Osteoblast (primary cell): ENCODE measurements at regions not wholly inside any gene's neighbourhood (a gene's known extent, or its start where the extent isn't known, plus 50 kb on each side); places are given as distances from the start of the nearest gene placed in this dataset.

Source experiments
- DNase-seq: peaks from one replicate; pipeline ENCODE4 v3.0.0; 2011; ENCODE audit warnings: low spot score, mixed read lengths; ENCODE audit not compliant: insufficient read length; ENCODE audit errors: missing footprints
- H2AFZ ChIP-seq: 2 replicates; pipeline ENCODE4 v1.6.0; 2011; ENCODE audit warnings: mild to moderate bottlenecking, low read length
- H3K27ac ChIP-seq: 2 replicates; pipeline ENCODE4 v1.5.1; 2011; ENCODE audit warnings: mild to moderate bottlenecking, low read depth, low read length, moderate library complexity
- H3K27me3 ChIP-seq: 2 replicates; pipeline ENCODE4 v1.6.0; 2012; ENCODE audit warnings: mild to moderate bottlenecking, control low read depth, inconsistent platforms, low read length, moderate library complexity; ENCODE audit not compliant: insufficient read depth
- H3K36me3 ChIP-seq: 2 replicates; pipeline ENCODE4 v1.5.1; 2011; ENCODE audit warnings: mild to moderate bottlenecking, low read length, control low read depth, moderate library complexity; ENCODE audit not compliant: insufficient read depth
- H3K4me1 ChIP-seq: 2 replicates; pipeline ENCODE4 v1.5.1; 2011; ENCODE audit warnings: mild to moderate bottlenecking, low read length, control low read depth, moderate library complexity; ENCODE audit not compliant: insufficient read depth
- H3K4me2 ChIP-seq: 2 replicates; pipeline ENCODE4 v1.6.0; 2011; ENCODE audit warnings: mild to moderate bottlenecking, low read length; ENCODE audit not compliant: insufficient read depth
- H3K4me3 ChIP-seq: fragments of 200-600 bp; sonication (generic); 3 replicates; pipeline ENCODE4 v1.5.1; 2012; ENCODE audit warnings: mild to moderate bottlenecking, low read length, inconsistent platforms; ENCODE audit not compliant: insufficient read depth
- H3K79me2 ChIP-seq: 2 replicates; pipeline ENCODE4 v1.6.0; 2012; ENCODE audit warnings: mild to moderate bottlenecking, low read length, control low read depth, inconsistent platforms; ENCODE audit not compliant: insufficient read depth
- H3K9me3 ChIP-seq: 2 replicates; pipeline ENCODE4 v1.5.1; 2011; ENCODE audit warnings: low read depth, low read length, control low read depth
- H4K20me1 ChIP-seq: 2 replicates; pipeline ENCODE4 v1.6.0; 2012; ENCODE audit warnings: mild to moderate bottlenecking, low read length, control low read depth; ENCODE audit not compliant: insufficient read depth
- TF ChIP-seq, protein P1 (sequence below): IDR thresholded peaks from 2 replicates; pipeline ENCODE4 v1.5.1; 2011; ENCODE audit warnings: mild to moderate bottlenecking, low read depth, low read length, moderate library complexity; ENCODE audit errors: extremely low read depth

DNA sequence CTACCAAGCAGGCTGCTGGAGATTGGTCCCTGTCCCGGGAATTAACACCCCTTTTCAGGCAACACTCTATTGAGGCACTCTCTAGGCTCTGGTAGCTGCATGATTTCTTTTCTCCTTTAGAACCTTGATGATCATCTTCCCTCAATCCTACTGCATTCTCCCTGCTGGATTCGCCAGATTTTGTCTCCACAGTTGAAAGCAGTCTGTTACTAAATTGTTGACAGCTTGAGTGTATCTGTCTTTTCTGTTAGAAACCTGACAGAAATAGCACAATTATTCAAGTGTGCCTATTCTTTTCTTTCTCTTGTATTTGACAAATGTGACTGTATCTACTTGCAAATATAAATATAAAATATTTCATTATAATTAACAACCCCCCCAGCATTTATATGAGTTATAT, 830.8 kb upstream of the CADM2 start:
- TF ChIP-seq, protein P1, sequence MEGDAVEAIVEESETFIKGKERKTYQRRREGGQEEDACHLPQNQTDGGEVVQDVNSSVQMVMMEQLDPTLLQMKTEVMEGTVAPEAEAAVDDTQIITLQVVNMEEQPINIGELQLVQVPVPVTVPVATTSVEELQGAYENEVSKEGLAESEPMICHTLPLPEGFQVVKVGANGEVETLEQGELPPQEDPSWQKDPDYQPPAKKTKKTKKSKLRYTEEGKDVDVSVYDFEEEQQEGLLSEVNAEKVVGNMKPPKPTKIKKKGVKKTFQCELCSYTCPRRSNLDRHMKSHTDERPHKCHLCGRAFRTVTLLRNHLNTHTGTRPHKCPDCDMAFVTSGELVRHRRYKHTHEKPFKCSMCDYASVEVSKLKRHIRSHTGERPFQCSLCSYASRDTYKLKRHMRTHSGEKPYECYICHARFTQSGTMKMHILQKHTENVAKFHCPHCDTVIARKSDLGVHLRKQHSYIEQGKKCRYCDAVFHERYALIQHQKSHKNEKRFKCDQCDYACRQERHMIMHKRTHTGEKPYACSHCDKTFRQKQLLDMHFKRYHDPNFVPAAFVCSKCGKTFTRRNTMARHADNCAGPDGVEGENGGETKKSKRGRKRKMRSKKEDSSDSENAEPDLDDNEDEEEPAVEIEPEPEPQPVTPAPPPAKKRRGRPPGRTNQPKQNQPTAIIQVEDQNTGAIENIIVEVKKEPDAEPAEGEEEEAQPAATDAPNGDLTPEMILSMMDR, result no peak
- DNase-seq, result no peak
- Histone ChIP-seq H4K20me1 (no peaks in the 10 kb centered on the region), H3K9me3 (no peaks in the 10 kb centered on the region), H3K4me3 (no peak overlapping the region), H3K79me2 (no peaks in the 10 kb centered on the region), H3K27me3 (no peaks in the 10 kb centered on the region), H3K4me2 (no peak overlapping the region), H3K27ac (no peak overlapping the region), H3K4me1 (no peaks in the 10 kb centered on the region), H3K36me3 (no peaks in the 10 kb centered on the region), H2AFZ (no peak overlapping the region)

DNA sequence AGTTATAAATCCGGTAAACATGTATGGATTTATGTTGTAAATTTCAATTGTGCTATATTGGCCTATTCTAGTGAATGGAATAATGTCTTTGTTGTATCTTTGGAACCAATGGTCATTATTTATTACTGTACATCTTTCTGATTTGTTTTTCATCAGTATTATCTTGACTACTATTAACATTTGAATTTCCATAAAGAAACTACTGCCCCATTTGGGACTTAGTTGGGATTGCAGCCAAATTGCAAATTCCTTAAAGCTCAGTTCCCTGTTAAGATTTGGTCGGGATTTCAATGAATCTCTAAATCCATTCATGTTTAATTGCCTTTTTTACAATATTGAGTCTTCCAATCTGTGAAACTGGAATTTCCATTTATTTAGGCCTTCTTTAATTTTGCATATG, 822.4 kb upstream of the CADM2 start:
- Histone ChIP-seq H3K4me2 (no peak overlapping the region), H3K27ac (no peak overlapping the region), H2AFZ (no peak overlapping the region), H4K20me1 (no peaks in the 10 kb centered on the region), H3K4me3 (no peak overlapping the region), H3K9me3 (peaks cover 2% of the 10 kb centered on the region), H3K4me1 (no peaks in the 10 kb centered on the region), H3K27me3 (no peaks in the 10 kb centered on the region), H3K36me3 (no peaks in the 10 kb centered on the region), H3K79me2 (no peaks in the 10 kb centered on the region)
- DNase-seq, result no peak
- TF ChIP-seq, protein P1, result no peak

DNA sequence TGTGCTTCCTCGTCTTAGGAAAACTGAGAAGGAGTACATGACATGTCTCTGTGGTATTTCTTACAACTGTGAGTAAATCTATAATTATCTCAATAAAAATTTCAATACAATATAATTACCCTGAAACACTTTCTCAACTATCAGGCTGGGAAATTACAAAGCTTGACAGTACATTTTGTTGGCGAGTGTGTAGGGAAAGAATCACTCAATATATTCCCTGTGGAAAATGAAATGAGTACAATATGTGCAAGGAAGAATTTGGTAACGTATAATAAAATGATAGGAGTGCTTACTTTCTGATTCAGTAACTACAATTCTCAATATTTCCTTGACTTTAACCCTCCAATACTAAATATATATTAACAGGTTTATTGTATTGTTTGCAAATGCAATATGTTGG, 818.2 kb upstream of the CADM2 start:
- Histone ChIP-seq H3K79me2 (no peaks in the 10 kb centered on the region), H4K20me1 (no peaks in the 10 kb centered on the region), H3K4me3 (no peak overlapping the region), H3K36me3 (no peaks in the 10 kb centered on the region), H2AFZ (no peak overlapping the region), H3K9me3 (peaks cover 2% of the 10 kb centered on the region), H3K4me2 (no peak overlapping the region), H3K27ac (no peak overlapping the region), H3K4me1 (no peaks in the 10 kb centered on the region), H3K27me3 (no peaks in the 10 kb centered on the region)
- no peak for DNase-seq
- TF ChIP-seq, protein P1, result no peak

DNA sequence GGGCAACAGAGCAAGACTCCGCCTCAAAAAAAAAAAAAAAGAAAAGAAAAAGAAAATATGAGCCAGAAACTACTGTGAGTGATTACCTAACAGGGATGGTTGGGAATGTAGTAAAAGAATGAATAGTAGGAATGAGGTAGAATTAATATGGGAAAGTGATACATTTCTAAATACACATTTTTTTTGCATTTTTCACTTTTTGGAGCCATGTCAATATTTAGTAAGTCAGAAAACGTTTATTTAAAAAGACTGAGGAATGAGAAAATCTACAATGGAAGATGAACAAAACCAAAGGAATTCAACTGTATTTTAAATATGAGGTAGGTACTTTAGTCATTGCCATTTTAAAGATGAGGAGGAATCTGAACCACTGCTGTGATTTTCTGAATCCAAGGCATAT, 817.2 kb upstream of the CADM2 start:
- no peaks in the 10 kb centered on the region for H3K27me3 ChIP-seq
- no peak for DNase-seq

More for the DNA sequence above, 817.2 kb upstream of the CADM2 start:
- no peaks in the 10 kb centered on the region for H3K79me2 ChIP-seq
- H3K9me3 ChIP-seq, result peaks cover 2% of the 10 kb centered on the region
- TF ChIP-seq, protein P1, result no peak
- no peaks in the 10 kb centered on the region for H4K20me1 ChIP-seq
- no peak overlapping the region for H3K27ac ChIP-seq
- no peak overlapping the region for H3K4me2 ChIP-seq
- H2AFZ ChIP-seq, result no peak overlapping the region
- no peaks in the 10 kb centered on the region for H3K4me1 ChIP-seq
- H3K36me3 ChIP-seq, result no peaks in the 10 kb centered on the region
- H3K4me3 ChIP-seq, result no peak overlapping the region
